ENCODE measurements at regions not wholly inside any gene's neighbourhood (a gene's known extent, or its start where the extent isn't known, plus 50 kb on each side); places are given as distances from the start of the nearest gene placed in this dataset.
"Not testable (repeated sequence)": the region's sequence is repeated elsewhere in the genome, so short reads cannot be mapped to it uniquely, and the experiment has no call there.

GRCh38 chr12:67049199-67049598, 220.0 kb upstream of the CAND1 start:
- ATAC-seq; H3K79me2 ChIP-seq (replicated peaks; ENCODE audit: insufficient read depth); H3K4me2 ChIP-seq; H3K36me3 ChIP-seq (ENCODE audit: insufficient read depth); H2AFZ ChIP-seq; H3K27me3 Mint-ChIP-seq (ENCODE audit: insufficient read depth, low read depth, poor library complexity); H3K4me3 Mint-ChIP-seq; H3K4me3 ChIP-seq; H3K27ac Mint-ChIP-seq; H3K9me2 ChIP-seq (ENCODE audit: insufficient read depth); H3K36me3 Mint-ChIP-seq (ENCODE audit: low read depth); DNase-seq (ENCODE audit: low spot score); H3F3A ChIP-seq (replicated peaks; ENCODE audit: low read depth); H3K27me3 ChIP-seq (ENCODE audit: insufficient read depth); H4K20me1 ChIP-seq (replicated peaks; ENCODE audit: insufficient read depth); H3K9me3 Mint-ChIP-seq; H3K27ac ChIP-seq (ENCODE audit: low read depth): not testable (repeated sequence)
- H3K4me1 ChIP-seq (ENCODE audit: insufficient read depth) = peaks cover 17% of the 10 kb centered on the region
- peaks cover 20% of the 10 kb centered on the region for H3K4me1 Mint-ChIP-seq

- Histone ChIP-seq H3K79me2 (replicated peaks; ENCODE audit: insufficient read depth) (peaks cover 29% of the 10 kb centered on the region; the same call in 1 of the 2 replicates), H3K4me3 (no peak overlapping the region), H3K4me2 (no peak overlapping the region), H3F3A (replicated peaks; ENCODE audit: low read depth) (no peaks in the 10 kb centered on the region), H3K9me2 (ENCODE audit: insufficient read depth) (no peaks in the 10 kb centered on the region), H3K36me3 (ENCODE audit: insufficient read depth) (no peaks in the 10 kb centered on the region), H3K27ac (ENCODE audit: low read depth) (no peak overlapping the region), H3K27me3 (ENCODE audit: insufficient read depth) (no peaks in the 10 kb centered on the region), H3K4me1 (ENCODE audit: insufficient read depth) (no peaks in the 10 kb centered on the region), H4K20me1 (replicated peaks; ENCODE audit: insufficient read depth) (no peaks in the 10 kb centered on the region; the same call in 1 of the 2 replicates), H2AFZ (no peak overlapping the region)
- ATAC-seq (no peak), DNase-seq (ENCODE audit: low spot score) (no peak)
- H3K4me3 Mint-ChIP-seq = no peak overlapping the region
- TF ChIP-seq STAT1 (IDR thresholded peaks at IDR 0.05; ENCODE audit: unreplicated experiment) (no peak), JUNB (IDR thresholded peaks at IDR 0.05; ENCODE audit: unreplicated experiment) (no peak), NANOG (IDR thresholded peaks at IDR 0.05; ENCODE audit: borderline replicate concordance) (no peak), ZNF114 (CRISPR knock-in tag; IDR thresholded peaks at IDR 0.05) (no peak), ZNF331 (CRISPR knock-in tag; IDR thresholded peaks at IDR 0.05; ENCODE audit: low read depth) (no peak), ZNF462 (CRISPR knock-in tag; IDR thresholded peaks at IDR 0.05) (no peak), POLR2AphosphoS5 (IDR thresholded peaks at IDR 0.05; ENCODE audit: low read depth) (no peak), ETS1 (IDR thresholded peaks at IDR 0.05) (no peak)
- H3K27ac Mint-ChIP-seq = no peak overlapping the region
- H3K4me1 Mint-ChIP-seq = peaks cover 7% of the 10 kb centered on the region; the same call in 2 of the 3 replicates
- no peaks in the 10 kb centered on the region for H3K27me3 Mint-ChIP-seq (ENCODE audit: insufficient read depth, low read depth, poor library complexity)
- H3K9me3 Mint-ChIP-seq = no peaks in the 10 kb centered on the region; the same call in 2 of the 3 replicates
- no peaks in the 10 kb centered on the region; the same call in 2 of the 3 replicates for H3K36me3 Mint-ChIP-seq (ENCODE audit: low read depth)
Measured at GRCh38 chr12:67052981-67053380, 216.2 kb upstream of the CAND1 start.
